ENCODE measurements at regions not wholly inside any gene's neighbourhood (a gene's known extent, or its start where the extent isn't known, plus 50 kb on each side); places are given as distances from the start of the nearest gene placed in this dataset.

DNA sequence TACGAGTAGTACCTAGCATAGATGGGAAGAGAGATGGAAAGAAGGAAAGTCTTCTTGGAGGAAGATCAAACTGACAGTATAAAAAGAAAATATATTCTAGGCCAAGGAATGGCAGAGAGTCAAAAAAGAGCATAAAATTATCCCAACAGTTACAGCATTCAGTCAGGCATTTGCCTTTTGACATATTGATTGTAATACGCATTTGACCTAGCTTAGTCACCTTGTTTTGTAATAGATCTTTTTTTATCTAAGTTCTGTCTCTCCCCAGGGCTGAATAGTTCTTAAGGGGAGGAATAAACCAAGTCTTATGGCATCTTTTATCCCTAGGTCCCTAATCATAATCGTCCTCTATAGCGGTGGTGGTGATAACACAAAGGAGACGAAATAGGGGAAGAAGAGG is 657.3 kb upstream of the PIK3C3 start:
- Histone ChIP-seq H3K79me2 (ENCODE audit: low read depth) (no peaks in the 10 kb centered on the region), H3F3A (ENCODE audit: low read depth) (no peaks in the 10 kb centered on the region), H3K9me3 (ENCODE audit: low read depth) (peaks cover 7% of the 10 kb centered on the region), H3K36me3 (no peaks in the 10 kb centered on the region), H3K4me3 (no peak overlapping the region), H3K9ac (no peak overlapping the region), H3K27me3 (no peaks in the 10 kb centered on the region), H2AFZ (replicated peaks) (no peak overlapping the region), H3K4me1 (no peaks in the 10 kb centered on the region), H3K4me2 (no peak overlapping the region), H4K20me1 (ENCODE audit: low read depth) (no peaks in the 10 kb centered on the region), H3K27ac (no peak overlapping the region)
- no peaks in the 10 kb centered on the region for H3K4me1 Mint-ChIP-seq
- H3K9me3 Mint-ChIP-seq, result peaks cover 8% of the 10 kb centered on the region
- H3K4me3 Mint-ChIP-seq, result no peak overlapping the region
- DNase-seq (ENCODE audit: low spot score), result no peak
- H3K36me3 Mint-ChIP-seq, result peaks cover 3% of the 10 kb centered on the region
- H3K27me3 Mint-ChIP-seq (ENCODE audit: insufficient read depth, low read depth), result no peaks in the 10 kb centered on the region
- TF ChIP-seq, protein P1, sequence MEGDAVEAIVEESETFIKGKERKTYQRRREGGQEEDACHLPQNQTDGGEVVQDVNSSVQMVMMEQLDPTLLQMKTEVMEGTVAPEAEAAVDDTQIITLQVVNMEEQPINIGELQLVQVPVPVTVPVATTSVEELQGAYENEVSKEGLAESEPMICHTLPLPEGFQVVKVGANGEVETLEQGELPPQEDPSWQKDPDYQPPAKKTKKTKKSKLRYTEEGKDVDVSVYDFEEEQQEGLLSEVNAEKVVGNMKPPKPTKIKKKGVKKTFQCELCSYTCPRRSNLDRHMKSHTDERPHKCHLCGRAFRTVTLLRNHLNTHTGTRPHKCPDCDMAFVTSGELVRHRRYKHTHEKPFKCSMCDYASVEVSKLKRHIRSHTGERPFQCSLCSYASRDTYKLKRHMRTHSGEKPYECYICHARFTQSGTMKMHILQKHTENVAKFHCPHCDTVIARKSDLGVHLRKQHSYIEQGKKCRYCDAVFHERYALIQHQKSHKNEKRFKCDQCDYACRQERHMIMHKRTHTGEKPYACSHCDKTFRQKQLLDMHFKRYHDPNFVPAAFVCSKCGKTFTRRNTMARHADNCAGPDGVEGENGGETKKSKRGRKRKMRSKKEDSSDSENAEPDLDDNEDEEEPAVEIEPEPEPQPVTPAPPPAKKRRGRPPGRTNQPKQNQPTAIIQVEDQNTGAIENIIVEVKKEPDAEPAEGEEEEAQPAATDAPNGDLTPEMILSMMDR (IDR thresholded peaks at IDR 0.05), result no peak
- no peak for TF ChIP-seq EZH2phosphoT487 (IDR thresholded peaks at IDR 0.05)
- no peak for TF ChIP-seq EZH2 (IDR thresholded peaks at IDR 0.05)
- H3K27ac Mint-ChIP-seq, result no peak overlapping the region

GRCh38 chr18:41269294-41269693 is 685.7 kb upstream of the PIK3C3 start:
- Histone ChIP-seq H3K79me2 (ENCODE audit: low read depth) (no peaks in the 10 kb centered on the region), H3K27ac (no peak overlapping the region), H4K20me1 (ENCODE audit: low read depth) (no peaks in the 10 kb centered on the region), H3F3A (ENCODE audit: low read depth) (no peaks in the 10 kb centered on the region), H3K4me1 (peaks cover 8% of the 10 kb centered on the region), H3K9ac (no peak overlapping the region), H3K4me3 (no peak overlapping the region), H2AFZ (replicated peaks) (no peak overlapping the region), H3K9me3 (ENCODE audit: low read depth) (no peaks in the 10 kb centered on the region), H3K27me3 (no peaks in the 10 kb centered on the region), H3K4me2 (no peak overlapping the region), H3K36me3 (no peaks in the 10 kb centered on the region)
- TF ChIP-seq EZH2 (IDR thresholded peaks at IDR 0.05) (no peak), EZH2phosphoT487 (IDR thresholded peaks at IDR 0.05) (no peak)
- TF ChIP-seq, protein P1 (IDR thresholded peaks at IDR 0.05), result no peak
- no peak overlapping the region for H3K27ac Mint-ChIP-seq
- H3K36me3 Mint-ChIP-seq, result no peaks in the 10 kb centered on the region
- peaks cover 6% of the 10 kb centered on the region for H3K4me1 Mint-ChIP-seq
- DNase-seq (ENCODE audit: low spot score), result no peak
- no peaks in the 10 kb centered on the region for H3K9me3 Mint-ChIP-seq
- no peak overlapping the region for H3K4me3 Mint-ChIP-seq
- no peaks in the 10 kb centered on the region for H3K27me3 Mint-ChIP-seq (ENCODE audit: insufficient read depth, low read depth)

DNA sequence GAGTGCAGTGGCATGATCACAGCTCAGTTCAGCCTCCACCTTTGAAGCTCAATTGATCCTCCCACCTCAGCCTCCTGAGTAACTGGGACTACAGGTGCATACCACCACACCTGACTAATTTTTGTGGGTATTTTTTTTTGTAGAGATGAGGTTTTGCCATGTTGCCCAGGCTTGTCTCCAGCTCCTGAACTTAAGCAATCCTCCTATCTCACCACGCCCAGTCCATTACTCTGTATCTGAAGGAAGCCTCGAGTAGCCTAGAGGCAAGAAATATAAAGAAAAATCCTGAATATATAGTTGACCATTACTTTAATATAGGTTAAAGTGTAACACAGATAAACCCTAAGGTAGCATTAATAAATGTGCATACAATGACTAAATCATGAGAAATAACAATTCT is 686.8 kb upstream of the PIK3C3 start:
- Mint-ChIP-seq H3K4me3 (no peak overlapping the region), H3K4me1 (peaks cover 4% of the 10 kb centered on the region), H3K9me3 (no peaks in the 10 kb centered on the region), H3K27ac (no peak overlapping the region), H3K27me3 (ENCODE audit: insufficient read depth, low read depth) (no peaks in the 10 kb centered on the region), H3K36me3 (no peaks in the 10 kb centered on the region)
- Histone ChIP-seq H3K36me3 (no peaks in the 10 kb centered on the region), H3K9ac (no peak overlapping the region), H3K4me3 (no peak overlapping the region), H3K27me3 (no peaks in the 10 kb centered on the region), H2AFZ (replicated peaks) (no peak overlapping the region), H3K4me1 (peaks cover 8% of the 10 kb centered on the region), H3K79me2 (ENCODE audit: low read depth) (no peaks in the 10 kb centered on the region), H3F3A (ENCODE audit: low read depth) (no peaks in the 10 kb centered on the region), H3K9me3 (ENCODE audit: low read depth) (no peaks in the 10 kb centered on the region), H3K27ac (no peak overlapping the region), H3K4me2 (no peak overlapping the region), H4K20me1 (ENCODE audit: low read depth) (no peaks in the 10 kb centered on the region)
- no peak for TF ChIP-seq EZH2 (IDR thresholded peaks at IDR 0.05)
- TF ChIP-seq EZH2phosphoT487 (IDR thresholded peaks at IDR 0.05), result no peak
- TF ChIP-seq, protein P1 (IDR thresholded peaks at IDR 0.05), result no peak
- no peak for DNase-seq (ENCODE audit: low spot score)
